ENCODE measurements at regions not wholly inside any gene's neighbourhood (a gene's known extent, or its start where the extent isn't known, plus 50 kb on each side); places are given as distances from the start of the nearest gene placed in this dataset.

- no peak for TF ChIP-seq BHLHE40 (IDR thresholded peaks at IDR 0.05; ENCODE audit: borderline replicate concordance)
- TF ChIP-seq ZNF384 (IDR thresholded peaks at IDR 0.05): no peak
- no peak for TF ChIP-seq SP1 (IDR thresholded peaks at IDR 0.05)
- no peak for TF ChIP-seq FOXM1 (IDR thresholded peaks at IDR 0.05; ENCODE audit: borderline replicate concordance)
- TF ChIP-seq FOXA1 (IDR thresholded peaks at IDR 0.05): no peak
- no peak for TF ChIP-seq TARDBP (IDR thresholded peaks at IDR 0.05)
- no peak for TF ChIP-seq NFRKB (IDR thresholded peaks at IDR 0.05)
- TF ChIP-seq FOXK2 (IDR thresholded peaks at IDR 0.05): no peak
- no peak for TF ChIP-seq SUZ12 (IDR thresholded peaks at IDR 0.05)
Observed at GRCh38 chr3:187807086-187807862, 62.0 kb upstream of the BCL6 start.

Data from HEK293T (cell line).